Keratinocyte (primary cell): ENCODE measurements at regions not wholly inside any gene's neighbourhood (a gene's known extent, or its start where the extent isn't known, plus 50 kb on each side); places are given as distances from the start of the nearest gene placed in this dataset.

Experiments used
- DNase-seq: peaks from one replicate; pipeline ENCODE4 v3.0.0-alpha.2; 2011; ENCODE audit warnings: low read depth, missing footprints, low spot score
- FAIRE-seq: peaks from 2 replicates; lab custom pipeline; 2011; peaks lifted over from hg19 to GRCh38; lab: Jason Lieb, UNC
- H2AFZ ChIP-seq: 2 replicates; pipeline ENCODE4 v1.6.0; 2012; ENCODE audit warnings: low read length, control low read depth, inconsistent platforms; ENCODE audit not compliant: control insufficient read depth
- H3K27ac ChIP-seq: 2 replicates; pipeline ENCODE4 v1.5.1; 2011; ENCODE audit warnings: low read length; ENCODE audit not compliant: control insufficient read depth, insufficient read depth
- H3K27me3 ChIP-seq: 3 replicates; pipeline ENCODE4 v1.6.0; 2011; ENCODE audit warnings: low read length; ENCODE audit not compliant: control insufficient read depth, insufficient read depth; ENCODE audit errors: extremely low read depth
- H3K36me3 ChIP-seq, 2 experiments: 2 replicates in 1 of 2; 3 replicates in 1 of 2; pipeline ENCODE4 v1.5.1; 2011; ENCODE audit warnings: low read length in 2 of 2, mild to moderate bottlenecking in 1 of 2; ENCODE audit not compliant: control insufficient read depth in 2 of 2, insufficient read depth in 2 of 2; ENCODE audit errors: extremely low read depth in 1 of 2
- H3K4me1 ChIP-seq: 3 replicates; pipeline ENCODE4 v1.5.1; 2011; ENCODE audit warnings: low read length; ENCODE audit not compliant: control insufficient read depth, insufficient read depth; ENCODE audit errors: extremely low read depth
- H3K4me2 ChIP-seq: 3 replicates; pipeline ENCODE4 v1.6.0; 2011; ENCODE audit warnings: low read depth, low read length; ENCODE audit not compliant: control insufficient read depth, insufficient read depth; ENCODE audit errors: extremely low read depth
- H3K4me3 ChIP-seq, 3 experiments: fragments of 200-600 bp in 1 of 3; sonication (generic) in 1 of 3; 2 replicates in 2 of 3; 3 replicates in 1 of 3; pipeline ENCODE4 v1.5.1; 2011 to 2016; ENCODE audit warnings: low read length in 3 of 3, mild to moderate bottlenecking in 3 of 3, control low read depth in 2 of 3, inconsistent platforms in 1 of 3, low read depth in 1 of 3, mixed read lengths in 1 of 3, mixed run types in 1 of 3, moderate library complexity in 1 of 3; ENCODE audit not compliant: control insufficient read depth in 2 of 3, insufficient read depth in 2 of 3; ENCODE audit errors: extremely low read depth in 1 of 3
- H3K79me2 ChIP-seq: 2 replicates; pipeline ENCODE4 v1.6.0; 2012; ENCODE audit warnings: low read length; ENCODE audit not compliant: control insufficient read depth, insufficient read depth
- H3K9ac ChIP-seq: 3 replicates; pipeline ENCODE4 v1.6.0; 2011; ENCODE audit warnings: low read length; ENCODE audit not compliant: control insufficient read depth, insufficient read depth; ENCODE audit errors: extremely low read depth
- H3K9me1 ChIP-seq: 3 replicates; pipeline ENCODE4 v1.6.0; 2011; ENCODE audit warnings: low read length; ENCODE audit not compliant: control insufficient read depth, insufficient read depth; ENCODE audit errors: extremely low read depth
- H3K9me3 ChIP-seq: 2 replicates; pipeline ENCODE4 v1.5.1; 2012; ENCODE audit warnings: low read depth, low read length; ENCODE audit not compliant: control insufficient read depth
- H4K20me1 ChIP-seq: 3 replicates; pipeline ENCODE4 v1.6.0; 2011; ENCODE audit warnings: low read length; ENCODE audit not compliant: control insufficient read depth, insufficient read depth; ENCODE audit errors: extremely low read depth
- EZH2 ChIP-seq: IDR thresholded peaks from one replicate; pipeline ENCODE4 v1.6.1; 2012; ENCODE audit warnings: inconsistent platforms, mild to moderate bottlenecking, low read length, moderate library complexity
- dilution Hi-C: fragments of 300-500 bp; cut with MboI; formaldehyde crosslinking; loops from one replicate; pipeline ENCODE4 v1.7.0; 2020; ENCODE audit warnings: low sequenced_read_pairs; ENCODE audit not compliant: extremely low pct_ligation_motif_present
- TF ChIP-seq, protein P1 (sequence below), 3 experiments: IDR thresholded peaks in 1 of 3; conservative IDR thresholded peaks in 1 of 3; optimal IDR thresholded peaks in 1 of 3; 2 replicates in 2 of 3; 3 replicates in 1 of 3; pipeline versions ENCODE3 to v1.5.1; 2011; ENCODE audit warnings: low read length in 3 of 3, mild to moderate bottlenecking in 3 of 3, moderate library complexity in 2 of 3, control low read depth in 1 of 3, inconsistent platforms in 1 of 3; ENCODE audit not compliant: insufficient read depth in 2 of 3; ENCODE audit errors: extremely low read depth in 1 of 3

DNA sequence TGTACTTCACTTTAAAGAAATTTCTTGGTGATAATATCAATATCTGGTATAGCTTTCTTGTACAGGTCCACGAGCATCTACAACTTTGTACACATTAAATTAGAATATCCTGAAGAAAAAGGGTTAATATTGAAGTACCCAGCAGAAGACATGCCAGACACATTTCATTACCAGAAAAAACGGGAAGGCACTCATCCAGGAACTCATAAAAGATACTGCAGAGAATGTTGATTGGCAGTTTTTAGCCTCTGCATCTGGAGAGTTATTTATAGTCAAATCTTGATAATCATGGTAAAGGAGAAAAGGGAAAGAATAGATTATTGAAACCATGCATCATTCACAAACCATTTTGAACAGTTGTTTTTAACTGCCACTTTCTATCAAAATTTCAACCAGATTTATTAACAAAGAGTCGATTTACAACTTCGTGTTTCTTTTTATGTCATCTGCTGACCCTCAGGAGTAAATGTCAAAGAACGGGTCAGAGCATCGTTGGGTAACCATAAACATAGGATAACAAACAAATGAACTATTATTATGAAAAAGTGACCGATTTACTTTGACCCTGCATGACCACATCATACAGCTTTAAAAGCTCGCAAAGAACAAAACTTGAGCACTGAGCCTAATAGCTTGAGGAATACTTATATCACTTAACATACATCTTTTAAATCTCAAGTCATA is 229.2 kb upstream of the SGK1 start:
- peaks cover 14% of the 10 kb centered on the region for H3K4me1 ChIP-seq
- TF ChIP-seq, protein P1, sequence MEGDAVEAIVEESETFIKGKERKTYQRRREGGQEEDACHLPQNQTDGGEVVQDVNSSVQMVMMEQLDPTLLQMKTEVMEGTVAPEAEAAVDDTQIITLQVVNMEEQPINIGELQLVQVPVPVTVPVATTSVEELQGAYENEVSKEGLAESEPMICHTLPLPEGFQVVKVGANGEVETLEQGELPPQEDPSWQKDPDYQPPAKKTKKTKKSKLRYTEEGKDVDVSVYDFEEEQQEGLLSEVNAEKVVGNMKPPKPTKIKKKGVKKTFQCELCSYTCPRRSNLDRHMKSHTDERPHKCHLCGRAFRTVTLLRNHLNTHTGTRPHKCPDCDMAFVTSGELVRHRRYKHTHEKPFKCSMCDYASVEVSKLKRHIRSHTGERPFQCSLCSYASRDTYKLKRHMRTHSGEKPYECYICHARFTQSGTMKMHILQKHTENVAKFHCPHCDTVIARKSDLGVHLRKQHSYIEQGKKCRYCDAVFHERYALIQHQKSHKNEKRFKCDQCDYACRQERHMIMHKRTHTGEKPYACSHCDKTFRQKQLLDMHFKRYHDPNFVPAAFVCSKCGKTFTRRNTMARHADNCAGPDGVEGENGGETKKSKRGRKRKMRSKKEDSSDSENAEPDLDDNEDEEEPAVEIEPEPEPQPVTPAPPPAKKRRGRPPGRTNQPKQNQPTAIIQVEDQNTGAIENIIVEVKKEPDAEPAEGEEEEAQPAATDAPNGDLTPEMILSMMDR (optimal IDR thresholded peaks at IDR 0.05 in 1 of 3, IDR thresholded peaks at IDR 0.05 in 1 of 3, conservative IDR thresholded peaks at IDR 0.05 in 1 of 3; ENCODE audit: extremely low read depth in 1 of 3, insufficient read depth in 2 of 3, low read length in 3 of 3), result no peak
- TF ChIP-seq EZH2, result no peak
- H3K9me3 ChIP-seq, result no peaks in the 10 kb centered on the region
- H3K9ac ChIP-seq, result no peak overlapping the region
- H3K36me3 ChIP-seq, result no peaks in the 10 kb centered on the region
- H3K4me3 ChIP-seq, result no peak overlapping the region
- dilution Hi-C loops, result no loop called here
- no peaks in the 10 kb centered on the region for H3K27me3 ChIP-seq
- no peak overlapping the region for H3K27ac ChIP-seq
- no peaks in the 10 kb centered on the region for H3K79me2 ChIP-seq
- FAIRE-seq (no peak), DNase-seq (no peak)
- H3K9me1 ChIP-seq, result no peaks in the 10 kb centered on the region
- no peak overlapping the region for H2AFZ ChIP-seq
- H3K4me2 ChIP-seq, result no peak overlapping the region
- no peaks in the 10 kb centered on the region for H4K20me1 ChIP-seq

DNA sequence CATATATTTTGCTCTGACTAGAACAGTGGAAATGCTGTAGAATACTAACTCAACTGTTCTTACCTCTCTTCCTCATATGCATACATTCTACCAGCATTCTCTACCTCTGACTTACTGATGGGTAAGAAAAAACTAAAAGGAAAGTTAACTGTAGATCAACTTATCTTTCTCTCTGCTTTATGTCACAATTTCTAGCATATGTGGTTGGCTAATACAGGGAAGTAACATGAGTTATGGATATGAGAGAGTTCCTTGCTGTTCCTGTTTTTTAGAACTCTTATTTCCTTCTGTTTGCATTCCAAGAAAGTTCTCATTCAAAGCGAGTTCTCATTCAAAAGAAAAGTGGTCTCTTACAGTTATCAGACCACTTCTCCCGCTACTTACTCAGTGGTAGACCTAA is 226.8 kb upstream of the SGK1 start:
- Histone ChIP-seq H4K20me1 (no peaks in the 10 kb centered on the region), H3K27ac (no peak overlapping the region), H3K9ac (no peak overlapping the region), H3K27me3 (no peaks in the 10 kb centered on the region), H3K4me1 (no peaks in the 10 kb centered on the region), H3K79me2 (no peaks in the 10 kb centered on the region), H2AFZ (no peak overlapping the region), H3K4me3 (no peak overlapping the region), H3K4me2 (no peak overlapping the region), H3K9me1 (no peaks in the 10 kb centered on the region), H3K9me3 (no peaks in the 10 kb centered on the region), H3K36me3 (no peaks in the 10 kb centered on the region)
- dilution Hi-C loops, result no loop called here
- TF ChIP-seq, protein P1 (optimal IDR thresholded peaks at IDR 0.05 in 1 of 3, IDR thresholded peaks at IDR 0.05 in 1 of 3, conservative IDR thresholded peaks at IDR 0.05 in 1 of 3; ENCODE audit: extremely low read depth in 1 of 3, insufficient read depth in 2 of 3, low read length in 3 of 3), result no peak
- TF ChIP-seq EZH2, result no peak
- FAIRE-seq (peak; percentile 36), DNase-seq (no peak)
